ENCODE measurements at regions not wholly inside any gene's neighbourhood (a gene's known extent, or its start where the extent isn't known, plus 50 kb on each side); places are given as distances from the start of the nearest gene placed in this dataset.

- no peak for FAIRE-seq
Observed at GRCh38 chr3:3559786-3560185, 239.4 kb upstream of the LRRN1 start.

GRCh38 chr3:3556078-3556477, 243.2 kb upstream of the LRRN1 start:
- no peak for FAIRE-seq

GRCh38 chr3:3553236-3553635, 246.0 kb upstream of the LRRN1 start:
- FAIRE-seq: no peak

GRCh38 chr3:3552761-3553160, 246.5 kb upstream of the LRRN1 start:
- no peak for FAIRE-seq

- no peak for FAIRE-seq
Observed at GRCh38 chr3:3551981-3552380, 247.2 kb upstream of the LRRN1 start.

- FAIRE-seq: no peak
Observed at GRCh38 chr3:3545360-3545759, 253.9 kb upstream of the LRRN1 start.

- no peak for FAIRE-seq
Observed at GRCh38 chr3:3538451-3538850, 260.8 kb upstream of the LRRN1 start.

GRCh38 chr3:3532508-3532907, 266.7 kb upstream of the LRRN1 start:
- FAIRE-seq: no peak

GRCh38 chr3:3531476-3531875, 267.8 kb upstream of the LRRN1 start:
- no peak for FAIRE-seq

- no peak for FAIRE-seq
Observed at GRCh38 chr3:3519266-3519665, 280.0 kb upstream of the LRRN1 start.

GRCh38 chr3:3516996-3517395, 282.2 kb upstream of the LRRN1 start:
- FAIRE-seq: no peak

- no peak for FAIRE-seq
Observed at GRCh38 chr3:3516384-3516783, 282.8 kb upstream of the LRRN1 start.

- no peak for FAIRE-seq
Observed at GRCh38 chr3:3509665-3510064, 289.6 kb upstream of the LRRN1 start.

GRCh38 chr3:3504686-3505085, 294.5 kb upstream of the LRRN1 start:
- no peak for FAIRE-seq

- FAIRE-seq: no peak
Observed at GRCh38 chr3:3503411-3503810, 295.8 kb upstream of the LRRN1 start.

- no peak for FAIRE-seq
Observed at GRCh38 chr3:3499987-3500386, 299.2 kb upstream of the LRRN1 start.

GRCh38 chr3:3499012-3499562, 300.1 kb upstream of the LRRN1 start:
- no peak for FAIRE-seq

GRCh38 chr3:3495611-3496010, 303.6 kb upstream of the LRRN1 start:
- no peak for FAIRE-seq

GRCh38 chr3:3476669-3477068, 297.2 kb upstream of the CRBN start:
- no peak for FAIRE-seq

GRCh38 chr3:3468596-3468995, 289.1 kb upstream of the CRBN start:
- FAIRE-seq: no peak

GRCh38 chr3:3464131-3464530, 284.6 kb upstream of the CRBN start:
- no peak for FAIRE-seq

GRCh38 chr3:3461317-3461716, 281.8 kb upstream of the CRBN start:
- FAIRE-seq: no peak

GRCh38 chr3:3448468-3448867, 269.0 kb upstream of the CRBN start:
- FAIRE-seq: no peak

GRCh38 chr3:3447641-3448040, 268.1 kb upstream of the CRBN start:
- no peak for FAIRE-seq

GRCh38 chr3:3446251-3446650, 266.8 kb upstream of the CRBN start:
- no peak for FAIRE-seq

- FAIRE-seq: no peak
Observed at GRCh38 chr3:3443482-3443881, 264.0 kb upstream of the CRBN start.
